ENCODE measurements at regions not wholly inside any gene's neighbourhood (a gene's known extent, or its start where the extent isn't known, plus 50 kb on each side); places are given as distances from the start of the nearest gene placed in this dataset.

DNA sequence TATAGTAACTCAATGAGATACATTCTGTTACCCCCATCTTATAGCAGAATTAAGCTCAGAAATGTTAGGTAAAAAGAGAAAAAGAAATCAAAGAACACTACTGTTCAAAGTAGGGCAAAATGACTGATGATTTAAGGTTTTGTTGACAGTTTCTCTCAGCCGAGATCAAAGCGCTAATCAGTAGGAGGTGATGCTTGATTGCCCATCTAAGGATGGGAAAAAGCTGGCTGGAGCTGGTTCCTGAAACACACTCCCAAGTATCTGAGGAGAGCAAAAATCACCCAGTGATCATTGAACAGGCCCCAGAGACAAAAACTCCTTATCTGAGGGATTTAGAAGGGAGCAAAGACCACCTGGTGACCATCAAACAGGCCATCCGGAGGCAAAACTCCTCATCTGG is 64.5 kb upstream of the CSF1 start:
- no peak for TF ChIP-seq CTCF (IDR thresholded peaks at IDR 0.05; ENCODE audit: low read depth, low read length)
- no peak for TF ChIP-seq EZH2phosphoT487 (IDR thresholded peaks at IDR 0.05; ENCODE audit: low read depth)

Measured in OCI-LY3 (cell line).